ENCODE measurements at regions not wholly inside any gene's neighbourhood (a gene's known extent, or its start where the extent isn't known, plus 50 kb on each side); places are given as distances from the start of the nearest gene placed in this dataset.
A peak's percentile ranks its signal among the peaks of the same experiment; 100 is the strongest.

- DNase-seq = no peak
Observed at GRCh38 chr6:120924214-120924613, 410.1 kb downstream of the TBC1D32 start.

GRCh38 chr6:120918137-120918536 lies 416.1 kb downstream of the TBC1D32 start:
- no peak for DNase-seq

- DNase-seq = no peak
Observed at GRCh38 chr6:120916844-120917243, 417.4 kb downstream of the TBC1D32 start.

- DNase-seq = no peak
Observed at GRCh38 chr6:120913486-120913885, 420.8 kb downstream of the TBC1D32 start.

GRCh38 chr6:120908767-120909166 lies 425.5 kb downstream of the TBC1D32 start:
- no peak for DNase-seq

- DNase-seq = no peak
Observed at GRCh38 chr6:120903836-120904235, 430.4 kb downstream of the TBC1D32 start.

- DNase-seq = no peak
Observed at GRCh38 chr6:120899932-120900331, 434.3 kb downstream of the TBC1D32 start.

GRCh38 chr6:120894077-120894476 lies 440.2 kb downstream of the TBC1D32 start:
- no peak for DNase-seq

- no peak for DNase-seq
Observed at GRCh38 chr6:120876931-120877330, 457.3 kb downstream of the TBC1D32 start.

- no peak for DNase-seq
Observed at GRCh38 chr6:120876424-120876823, 457.9 kb downstream of the TBC1D32 start.

GRCh38 chr6:120875900-120876299 lies 458.4 kb downstream of the TBC1D32 start:
- no peak for DNase-seq

- no peak for DNase-seq
Observed at GRCh38 chr6:120874422-120874821, 459.9 kb downstream of the TBC1D32 start.

- no peak for DNase-seq
Observed at GRCh38 chr6:120873125-120873865, 461.0 kb downstream of the TBC1D32 start.

- DNase-seq = no peak
Observed at GRCh38 chr6:120872262-120872578, 462.1 kb downstream of the TBC1D32 start.

GRCh38 chr6:120871416-120872261 lies 462.6 kb downstream of the TBC1D32 start:
- DNase-seq = no peak

- no peak for DNase-seq
Observed at GRCh38 chr6:120869397-120869796, 464.9 kb downstream of the TBC1D32 start.

- DNase-seq = no peak
Observed at GRCh38 chr6:120857422-120857821, 476.9 kb downstream of the TBC1D32 start.

- no peak for DNase-seq
Observed at GRCh38 chr6:120854583-120854982, 479.7 kb downstream of the TBC1D32 start.

GRCh38 chr6:120853489-120853888 lies 480.8 kb downstream of the TBC1D32 start:
- DNase-seq = no peak

GRCh38 chr6:120852293-120852849 lies 481.9 kb downstream of the TBC1D32 start:
- no peak for DNase-seq

- DNase-seq = peak; percentile 10
Observed at GRCh38 chr6:120826253-120826652, 508.0 kb downstream of the TBC1D32 start.

- DNase-seq = no peak
Observed at GRCh38 chr6:120816794-120817193, 517.5 kb downstream of the TBC1D32 start.

- DNase-seq = no peak
Observed at GRCh38 chr6:120805276-120805675, 529.0 kb downstream of the TBC1D32 start.

GRCh38 chr6:120804612-120805011 lies 529.7 kb downstream of the TBC1D32 start:
- no peak for DNase-seq

All from CD4-positive, alpha-beta T cell treated with Interleukin-6 for 4 hours (primary cell).